ENCODE measurements at regions not wholly inside any gene's neighbourhood (a gene's known extent, or its start where the extent isn't known, plus 50 kb on each side); places are given as distances from the start of the nearest gene placed in this dataset.

DNA sequence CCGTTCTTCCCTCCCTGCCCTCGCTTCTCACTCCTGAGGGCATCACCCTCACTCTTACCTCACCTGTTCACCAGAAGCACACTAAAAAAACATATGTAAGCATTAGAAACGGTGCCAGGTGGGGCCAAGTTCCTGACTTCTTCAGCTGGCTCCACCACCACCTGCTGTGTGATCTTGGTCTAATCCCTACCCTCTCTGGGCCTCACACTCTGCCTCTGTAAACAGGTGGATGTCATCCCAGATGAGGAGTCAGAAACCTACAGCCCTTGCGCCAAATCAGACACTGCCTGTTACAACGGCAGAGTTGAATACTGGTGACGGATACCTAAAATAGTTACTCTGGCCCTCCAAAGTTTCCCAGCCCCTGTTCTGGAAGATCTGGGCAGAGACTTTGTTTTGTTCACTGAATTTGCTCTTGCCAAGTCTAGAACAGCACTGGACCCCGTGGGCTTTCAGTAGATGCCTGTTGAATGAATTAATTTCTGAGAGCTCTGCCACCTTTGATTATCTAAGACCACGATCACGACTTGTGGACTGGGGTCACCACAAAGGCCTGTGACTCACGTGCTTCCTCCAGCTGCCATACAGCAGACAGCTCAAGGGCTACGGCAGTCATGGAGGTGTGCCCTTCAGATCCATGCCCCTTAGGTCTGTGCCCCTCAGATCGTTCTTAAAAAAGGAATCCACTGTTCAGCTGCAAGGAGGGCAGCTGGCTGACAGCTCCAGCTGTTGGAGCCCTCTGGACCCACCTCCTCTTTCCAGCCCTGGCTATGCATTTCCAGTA, 71.9 kb downstream of the GSC start:
- H3K9me3 ChIP-seq (replicated peaks; ENCODE audit: control insufficient read depth, insufficient read depth, low read depth, low read length), result no peaks in the 10 kb centered on the region
- no peaks in the 10 kb centered on the region for H3K36me3 ChIP-seq (ENCODE audit: control insufficient read depth, insufficient read depth, low read length)
- in situ Hi-C loops (cut with MboI), result no loop called here
- POLR2A ChIA-PET, result interaction anchor here (0.6 kb wide), 1 partner anchor 619 kb away, joined by 3 read pairs; no protein-coding TSS in a partner anchor
- WGBS (ENCODE audit: insufficient coverage, low coverage, missing lambda C conversion rate), result 1% methylated on average over 10 of the region's 12 CpGs
- DNase-seq (ENCODE audit: extremely low read depth in 1 of 4, low spot score in 3 of 4), result no peak
- no peaks in the 10 kb centered on the region for H3K4me1 ChIP-seq (replicated peaks in 1 of 2; ENCODE audit: control insufficient read depth in 2 of 2, insufficient read depth in 2 of 2, low read length in 2 of 2)
- no peaks in the 10 kb centered on the region for H4K20me1 ChIP-seq (replicated peaks; ENCODE audit: control insufficient read depth, insufficient read depth, low read length)
- H3K79me2 ChIP-seq (ENCODE audit: control insufficient read depth, insufficient read depth, low read length), result no peaks in the 10 kb centered on the region
- BruUV-seq (replicated peaks), result no TSS peak
- H3K4me2 ChIP-seq (ENCODE audit: insufficient read depth, low read length), result no peak overlapping the region
- no peak overlapping the region for H3K27ac ChIP-seq (ENCODE audit: extremely low read depth, low read depth, low read length)
- FAIRE-seq, result no peak
- no peak overlapping the region for H3K9ac ChIP-seq (ENCODE audit: insufficient read depth in 1 of 2, low read depth in 2 of 2, low read length in 2 of 2)
- intact Hi-C loops (cut with micrococcal nuclease), result no loop called here
- H3K4me3 ChIP-seq, result no peak overlapping the region
- no peak for ATAC-seq
- CTCF ChIA-PET (ENCODE audit: low intra/inter-chr PET ratio), result no interaction called here
- H3K9me1 ChIP-seq (ENCODE audit: control insufficient read depth, insufficient read depth, low read length), result no peaks in the 10 kb centered on the region
- no peak overlapping the region for H2AFZ ChIP-seq (ENCODE audit: low read depth, low read length)
- H3K27me3 ChIP-seq (ENCODE audit: control insufficient read depth in 2 of 2, insufficient read depth in 2 of 2, low read length in 2 of 2), result no peaks in the 10 kb centered on the region; a peak in 1 of 5 replicates
- TF ChIP-seq ZBTB17 (CRISPR knock-in tag; IDR thresholded peaks at IDR 0.05) (no peak), MIER1 (IDR thresholded peaks at IDR 0.05; ENCODE audit: low read depth) (no peak), USF2 (CRISPR knock-in tag; IDR thresholded peaks at IDR 0.05) (no peak), ESRRA (IDR thresholded peaks at IDR 0.05; ENCODE audit: borderline replicate concordance, low read depth) (no peak), CREB1 (IDR thresholded peaks at IDR 0.05) (no peak), CREB1 (CRISPR knock-in tag; IDR thresholded peaks at IDR 0.05) (no peak), LEF1 (IDR thresholded peaks at IDR 0.05) (no peak), NRF1 (conservative IDR thresholded peaks at IDR 0.05 in 1 of 2, IDR thresholded peaks at IDR 0.05 in 1 of 2) (no peak), PHF8 (IDR thresholded peaks at IDR 0.05; ENCODE audit: borderline replicate concordance, low read length) (no peak), NCOA1 (IDR thresholded peaks at IDR 0.05; ENCODE audit: low read depth) (no peak), E2F1 (CRISPR knock-in tag; IDR thresholded peaks at IDR 0.05) (no peak), BRD4 (IDR thresholded peaks at IDR 0.05) (no peak), FOXM1 (IDR thresholded peaks at IDR 0.05; ENCODE audit: low read depth) (no peak), FOXM1 (CRISPR knock-in tag; IDR thresholded peaks at IDR 0.05; ENCODE audit: low read depth) (no peak), NR1H2 (CRISPR knock-in tag; IDR thresholded peaks at IDR 0.05) (no peak)
- TF ChIP-seq, protein P1, sequence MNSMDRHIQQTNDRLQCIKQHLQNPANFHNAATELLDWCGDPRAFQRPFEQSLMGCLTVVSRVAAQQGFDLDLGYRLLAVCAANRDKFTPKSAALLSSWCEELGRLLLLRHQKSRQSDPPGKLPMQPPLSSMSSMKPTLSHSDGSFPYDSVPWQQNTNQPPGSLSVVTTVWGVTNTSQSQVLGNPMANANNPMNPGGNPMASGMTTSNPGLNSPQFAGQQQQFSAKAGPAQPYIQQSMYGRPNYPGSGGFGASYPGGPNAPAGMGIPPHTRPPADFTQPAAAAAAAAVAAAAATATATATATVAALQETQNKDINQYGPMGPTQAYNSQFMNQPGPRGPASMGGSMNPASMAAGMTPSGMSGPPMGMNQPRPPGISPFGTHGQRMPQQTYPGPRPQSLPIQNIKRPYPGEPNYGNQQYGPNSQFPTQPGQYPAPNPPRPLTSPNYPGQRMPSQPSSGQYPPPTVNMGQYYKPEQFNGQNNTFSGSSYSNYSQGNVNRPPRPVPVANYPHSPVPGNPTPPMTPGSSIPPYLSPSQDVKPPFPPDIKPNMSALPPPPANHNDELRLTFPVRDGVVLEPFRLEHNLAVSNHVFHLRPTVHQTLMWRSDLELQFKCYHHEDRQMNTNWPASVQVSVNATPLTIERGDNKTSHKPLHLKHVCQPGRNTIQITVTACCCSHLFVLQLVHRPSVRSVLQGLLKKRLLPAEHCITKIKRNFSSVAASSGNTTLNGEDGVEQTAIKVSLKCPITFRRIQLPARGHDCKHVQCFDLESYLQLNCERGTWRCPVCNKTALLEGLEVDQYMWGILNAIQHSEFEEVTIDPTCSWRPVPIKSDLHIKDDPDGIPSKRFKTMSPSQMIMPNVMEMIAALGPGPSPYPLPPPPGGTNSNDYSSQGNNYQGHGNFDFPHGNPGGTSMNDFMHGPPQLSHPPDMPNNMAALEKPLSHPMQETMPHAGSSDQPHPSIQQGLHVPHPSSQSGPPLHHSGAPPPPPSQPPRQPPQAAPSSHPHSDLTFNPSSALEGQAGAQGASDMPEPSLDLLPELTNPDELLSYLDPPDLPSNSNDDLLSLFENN (IDR thresholded peaks at IDR 0.05; ENCODE audit: low read depth in 2 of 2, low read length in 2 of 2), result no peak
- TF ChIP-seq, protein P2, sequence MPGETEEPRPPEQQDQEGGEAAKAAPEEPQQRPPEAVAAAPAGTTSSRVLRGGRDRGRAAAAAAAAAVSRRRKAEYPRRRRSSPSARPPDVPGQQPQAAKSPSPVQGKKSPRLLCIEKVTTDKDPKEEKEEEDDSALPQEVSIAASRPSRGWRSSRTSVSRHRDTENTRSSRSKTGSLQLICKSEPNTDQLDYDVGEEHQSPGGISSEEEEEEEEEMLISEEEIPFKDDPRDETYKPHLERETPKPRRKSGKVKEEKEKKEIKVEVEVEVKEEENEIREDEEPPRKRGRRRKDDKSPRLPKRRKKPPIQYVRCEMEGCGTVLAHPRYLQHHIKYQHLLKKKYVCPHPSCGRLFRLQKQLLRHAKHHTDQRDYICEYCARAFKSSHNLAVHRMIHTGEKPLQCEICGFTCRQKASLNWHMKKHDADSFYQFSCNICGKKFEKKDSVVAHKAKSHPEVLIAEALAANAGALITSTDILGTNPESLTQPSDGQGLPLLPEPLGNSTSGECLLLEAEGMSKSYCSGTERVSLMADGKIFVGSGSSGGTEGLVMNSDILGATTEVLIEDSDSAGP (CRISPR knock-in tag; IDR thresholded peaks at IDR 0.05), result no peak
